ENCODE measurements at regions not wholly inside any gene's neighbourhood (a gene's known extent, or its start where the extent isn't known, plus 50 kb on each side); places are given as distances from the start of the nearest gene placed in this dataset.

DNA sequence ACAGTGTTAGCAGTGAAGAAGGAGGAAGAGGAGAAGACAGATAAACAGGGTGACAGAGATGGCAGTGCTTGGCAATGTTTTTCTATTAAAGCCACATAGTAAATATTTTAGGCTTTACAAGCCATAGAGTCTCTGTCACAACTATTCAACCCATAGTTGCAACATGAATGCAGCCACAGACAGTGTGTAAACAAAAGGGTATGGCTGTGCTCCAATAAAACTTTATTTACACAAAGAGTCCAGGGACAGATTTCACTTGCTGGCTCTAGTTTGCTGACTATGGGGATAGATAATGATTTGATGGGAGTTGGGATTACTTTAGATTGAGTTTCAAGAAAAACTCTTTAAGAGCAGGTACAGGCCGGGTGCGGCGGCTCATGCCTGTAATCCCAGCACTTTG is 224.8 kb upstream of the SEMA6A start:
- Histone ChIP-seq H3K9ac (ENCODE audit: low read length) (no peak overlapping the region), H3K4me3 (ENCODE audit: low read length) (no peak overlapping the region), H3K27ac (ENCODE audit: low read length) (no peak overlapping the region), H3K36me3 (ENCODE audit: control insufficient read depth, low read depth, low read length) (no peaks in the 10 kb centered on the region), H3K27me3 (ENCODE audit: control insufficient read depth, insufficient read depth, low read length) (no peaks in the 10 kb centered on the region), H3K9me3 (ENCODE audit: control insufficient read depth, low read depth, low read length) (no peaks in the 10 kb centered on the region), H3K4me1 (ENCODE audit: control insufficient read depth, low read depth, low read length) (no peaks in the 10 kb centered on the region)

DNA sequence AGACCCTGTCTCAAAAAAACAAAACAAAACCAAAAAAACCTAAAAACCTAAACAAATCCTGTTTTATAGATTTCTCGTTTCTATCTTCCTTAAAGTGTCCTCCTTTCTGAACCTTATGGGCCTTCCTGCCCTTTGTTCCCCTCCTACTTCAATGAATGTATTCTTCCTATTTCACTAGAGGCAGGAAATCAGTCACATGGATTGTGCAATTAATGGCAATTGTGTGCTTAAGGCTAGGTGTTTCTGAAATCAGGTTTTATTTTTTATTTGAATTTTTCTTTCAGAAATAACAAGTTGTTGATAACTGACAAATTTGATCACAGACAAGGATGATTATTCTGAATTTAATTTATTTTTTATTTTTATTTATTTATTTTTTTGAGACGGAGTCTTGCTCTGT is 220.6 kb upstream of the SEMA6A start:
- Histone ChIP-seq H3K9ac (ENCODE audit: low read length) (no peak overlapping the region), H3K27ac (ENCODE audit: low read length) (no peak overlapping the region), H3K27me3 (ENCODE audit: control insufficient read depth, insufficient read depth, low read length) (no peaks in the 10 kb centered on the region), H3K9me3 (ENCODE audit: control insufficient read depth, low read depth, low read length) (no peaks in the 10 kb centered on the region), H3K4me3 (ENCODE audit: low read length) (no peak overlapping the region), H3K4me1 (ENCODE audit: control insufficient read depth, low read depth, low read length) (no peaks in the 10 kb centered on the region), H3K36me3 (ENCODE audit: control insufficient read depth, low read depth, low read length) (no peaks in the 10 kb centered on the region)

DNA sequence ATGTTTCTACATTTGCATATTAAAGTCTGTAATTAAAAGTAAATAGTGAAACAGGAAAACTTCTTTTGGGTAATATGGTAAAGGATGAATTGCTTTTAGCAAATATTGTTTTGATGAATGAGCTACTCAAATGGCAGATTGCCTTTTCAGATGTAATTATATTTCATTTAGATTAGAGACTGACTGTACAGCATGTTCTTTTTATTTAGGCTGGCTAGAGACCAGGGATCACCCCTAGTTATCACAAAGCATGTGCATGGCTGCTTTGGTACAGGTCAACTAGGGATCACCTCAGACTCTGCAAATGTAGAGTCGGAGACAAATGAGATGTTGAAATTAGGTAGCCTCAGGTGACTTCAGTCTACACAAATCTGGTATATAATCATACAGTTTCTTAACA is 214.9 kb upstream of the SEMA6A start:
- Histone ChIP-seq H3K9ac (ENCODE audit: low read length) (no peak overlapping the region), H3K27me3 (ENCODE audit: control insufficient read depth, insufficient read depth, low read length) (no peaks in the 10 kb centered on the region), H3K27ac (ENCODE audit: low read length) (no peak overlapping the region), H3K4me3 (ENCODE audit: low read length) (no peak overlapping the region), H3K4me1 (ENCODE audit: control insufficient read depth, low read depth, low read length) (no peaks in the 10 kb centered on the region), H3K36me3 (ENCODE audit: control insufficient read depth, low read depth, low read length) (no peaks in the 10 kb centered on the region), H3K9me3 (ENCODE audit: control insufficient read depth, low read depth, low read length) (no peaks in the 10 kb centered on the region)

DNA sequence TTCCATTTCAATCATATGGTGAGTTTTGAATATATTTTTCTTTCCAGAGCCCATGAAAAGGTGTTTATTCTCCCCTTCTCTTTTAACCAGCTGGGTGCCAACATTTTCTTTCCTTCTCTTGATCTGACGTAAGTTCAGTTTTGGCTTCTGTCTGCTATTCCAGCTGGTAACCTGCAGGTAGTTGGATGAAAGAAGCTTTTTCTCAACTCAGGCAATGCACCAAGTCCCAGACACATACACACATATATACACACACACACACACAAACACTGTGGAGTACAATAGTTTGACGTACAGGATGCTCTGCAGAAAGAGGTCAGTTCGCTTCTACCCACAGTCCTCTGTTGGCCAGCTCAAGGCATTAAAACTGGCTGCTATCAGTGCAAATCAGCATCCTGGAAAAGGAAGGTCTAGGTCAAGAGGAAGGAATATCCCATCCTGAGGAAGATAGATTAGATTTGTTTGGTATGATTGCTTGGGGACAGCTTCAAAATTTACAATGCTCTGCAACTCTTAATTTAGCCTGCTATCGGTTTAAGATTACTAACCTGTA is 214.3 kb upstream of the SEMA6A start:
- Histone ChIP-seq H3K9me3 (ENCODE audit: control insufficient read depth, low read depth, low read length) (no peaks in the 10 kb centered on the region), H3K27ac (ENCODE audit: low read length) (no peak overlapping the region), H3K27me3 (ENCODE audit: control insufficient read depth, insufficient read depth, low read length) (no peaks in the 10 kb centered on the region), H3K4me3 (ENCODE audit: low read length) (no peak overlapping the region), H3K4me1 (ENCODE audit: control insufficient read depth, low read depth, low read length) (no peaks in the 10 kb centered on the region), H3K36me3 (ENCODE audit: control insufficient read depth, low read depth, low read length) (no peaks in the 10 kb centered on the region), H3K9ac (ENCODE audit: low read length) (no peak overlapping the region)

- Histone ChIP-seq H3K27me3 (ENCODE audit: control insufficient read depth, insufficient read depth, low read length) (no peaks in the 10 kb centered on the region), H3K9ac (ENCODE audit: low read length) (no peak overlapping the region), H3K4me3 (ENCODE audit: low read length) (no peak overlapping the region)
These were observed 212.9 kb upstream of the SEMA6A start for GRCh38 chr5:116787570-116787969.

DNA sequence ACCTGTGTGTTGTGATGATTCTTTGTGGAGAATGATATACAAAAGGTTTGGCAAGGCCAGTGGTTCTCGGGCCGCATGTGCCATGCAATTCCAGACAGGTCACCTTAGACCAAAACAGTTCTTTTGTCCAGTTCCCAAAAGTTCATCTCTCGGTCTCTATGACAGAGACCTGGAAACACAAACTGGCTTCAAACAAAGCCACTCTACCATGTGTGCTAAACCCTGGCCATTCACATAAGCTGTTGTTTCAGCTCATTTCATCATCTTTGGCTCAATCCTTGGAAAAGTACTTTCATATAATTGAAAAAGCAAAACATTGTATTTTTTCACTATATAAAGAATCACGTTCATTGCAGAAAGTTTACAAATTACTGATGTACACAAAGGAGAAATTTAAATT is 210.5 kb upstream of the SEMA6A start:
- Histone ChIP-seq H3K4me1 (ENCODE audit: control insufficient read depth, low read depth, low read length) (no peaks in the 10 kb centered on the region), H3K27ac (ENCODE audit: low read length) (no peak overlapping the region), H3K4me3 (ENCODE audit: low read length) (no peak overlapping the region), H3K27me3 (ENCODE audit: control insufficient read depth, insufficient read depth, low read length) (no peaks in the 10 kb centered on the region), H3K9me3 (ENCODE audit: control insufficient read depth, low read depth, low read length) (no peaks in the 10 kb centered on the region), H3K36me3 (ENCODE audit: control insufficient read depth, low read depth, low read length) (no peaks in the 10 kb centered on the region), H3K9ac (ENCODE audit: low read length) (no peak overlapping the region)

More at GRCh38 chr5:116787570-116787969, 212.9 kb upstream of the SEMA6A start:
- no peaks in the 10 kb centered on the region for H3K4me1 ChIP-seq (ENCODE audit: control insufficient read depth, low read depth, low read length)
- H3K36me3 ChIP-seq (ENCODE audit: control insufficient read depth, low read depth, low read length): no peaks in the 10 kb centered on the region
- H3K9me3 ChIP-seq (ENCODE audit: control insufficient read depth, low read depth, low read length): no peaks in the 10 kb centered on the region
- no peak overlapping the region for H3K27ac ChIP-seq (ENCODE audit: low read length)

DNA sequence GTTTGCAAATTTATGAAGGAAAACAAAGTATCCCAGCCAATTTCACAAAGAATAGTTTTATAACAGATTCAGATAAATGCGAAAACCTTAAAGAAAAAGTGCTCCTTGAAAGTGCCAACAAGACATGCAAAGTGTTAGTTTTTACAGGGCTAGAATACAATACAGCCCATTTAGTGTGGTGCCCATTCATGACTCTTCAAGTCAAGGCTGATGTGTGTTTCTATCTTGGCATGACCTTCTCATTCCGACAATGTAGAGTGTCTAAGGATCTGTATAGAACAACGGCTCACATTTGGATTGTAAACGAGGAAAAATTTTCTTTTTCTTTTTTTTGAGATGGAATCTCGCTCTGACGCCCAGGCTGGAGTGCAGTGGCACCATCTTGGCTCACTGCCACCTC is 205.2 kb upstream of the SEMA6A start:
- Histone ChIP-seq H3K9me3 (ENCODE audit: control insufficient read depth, low read depth, low read length) (no peaks in the 10 kb centered on the region), H3K27ac (ENCODE audit: low read length) (no peak overlapping the region), H3K4me3 (ENCODE audit: low read length) (no peak overlapping the region), H3K36me3 (ENCODE audit: control insufficient read depth, low read depth, low read length) (no peaks in the 10 kb centered on the region), H3K27me3 (ENCODE audit: control insufficient read depth, insufficient read depth, low read length) (no peaks in the 10 kb centered on the region), H3K4me1 (ENCODE audit: control insufficient read depth, low read depth, low read length) (peaks cover 23% of the 10 kb centered on the region), H3K9ac (ENCODE audit: low read length) (no peak overlapping the region)

DNA sequence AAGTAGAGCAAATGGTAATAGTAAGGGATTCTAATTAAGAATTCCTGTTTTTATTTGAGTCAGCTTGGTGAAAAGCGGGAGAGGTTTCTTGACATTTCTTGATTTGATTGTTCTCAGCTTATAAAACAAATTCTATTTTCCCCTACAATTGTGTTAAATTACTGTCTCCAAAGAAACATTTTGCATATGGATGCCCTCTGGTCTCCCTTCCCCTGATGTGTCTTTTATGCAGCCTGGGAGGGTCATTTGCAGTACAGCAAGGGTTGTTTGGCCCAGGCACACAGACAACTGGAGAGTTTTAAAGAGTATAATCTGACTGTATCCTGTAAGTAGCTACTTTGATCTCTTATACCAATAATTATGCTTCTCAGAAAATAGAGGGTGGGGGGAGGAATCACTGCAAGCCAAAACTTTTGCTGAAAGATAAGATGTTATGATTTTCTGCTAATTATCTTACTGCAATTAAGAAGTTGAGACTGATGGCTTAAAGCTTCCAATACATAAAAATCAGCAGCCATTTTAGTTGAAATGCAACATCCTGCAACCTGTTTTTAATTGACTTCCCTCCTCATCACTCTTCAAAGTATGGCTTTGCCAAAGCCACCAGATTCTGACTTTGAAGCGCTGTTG is 204.1 kb upstream of the SEMA6A start:
- Histone ChIP-seq H3K9me3 (ENCODE audit: control insufficient read depth, low read depth, low read length) (no peaks in the 10 kb centered on the region), H3K4me3 (ENCODE audit: low read length) (peak overlapping the region; percentile 1), H3K9ac (ENCODE audit: low read length) (peak overlapping the region; percentile 5), H3K27me3 (ENCODE audit: control insufficient read depth, insufficient read depth, low read length) (no peaks in the 10 kb centered on the region), H3K4me1 (ENCODE audit: control insufficient read depth, low read depth, low read length) (peaks cover 34% of the 10 kb centered on the region), H3K27ac (ENCODE audit: low read length) (no peak overlapping the region), H3K36me3 (ENCODE audit: control insufficient read depth, low read depth, low read length) (no peaks in the 10 kb centered on the region)

DNA sequence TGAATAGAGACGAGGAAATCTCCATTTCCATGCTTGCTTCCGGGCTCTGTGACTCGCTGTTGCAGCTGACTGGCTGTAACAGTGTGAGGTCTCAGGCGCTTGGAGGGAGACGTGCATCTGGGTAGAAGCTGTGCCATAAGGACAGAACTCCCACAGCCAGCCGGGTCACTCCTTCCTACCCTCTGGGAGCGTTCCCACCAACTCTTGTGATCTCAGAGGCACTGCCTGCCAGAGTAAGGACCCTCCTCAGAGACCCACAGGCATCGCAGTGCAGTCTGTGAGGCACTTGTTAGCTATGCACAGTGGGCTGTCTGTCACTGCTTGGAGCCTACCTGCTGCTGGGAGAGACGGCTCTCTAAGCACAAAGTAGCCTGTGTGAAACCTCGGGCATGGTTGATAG is 203.4 kb upstream of the SEMA6A start:
- H3K9ac ChIP-seq (ENCODE audit: low read length): no peak overlapping the region
- no peaks in the 10 kb centered on the region for H3K27me3 ChIP-seq (ENCODE audit: control insufficient read depth, insufficient read depth, low read length)
- H3K9me3 ChIP-seq (ENCODE audit: control insufficient read depth, low read depth, low read length): no peaks in the 10 kb centered on the region
- H3K36me3 ChIP-seq (ENCODE audit: control insufficient read depth, low read depth, low read length): no peaks in the 10 kb centered on the region
- peaks cover 41% of the 10 kb centered on the region for H3K4me1 ChIP-seq (ENCODE audit: control insufficient read depth, low read depth, low read length)
- peak overlapping the region; percentile 1 for H3K4me3 ChIP-seq (ENCODE audit: low read length)
- H3K27ac ChIP-seq (ENCODE audit: low read length): no peak overlapping the region

GRCh38 chr5:116773926-116774325 is 199.3 kb upstream of the SEMA6A start:
- H3K4me1 ChIP-seq (ENCODE audit: control insufficient read depth, low read depth, low read length): peaks cover 62% of the 10 kb centered on the region
- H3K27ac ChIP-seq (ENCODE audit: low read length): peak overlapping the region; percentile 70
- no peak overlapping the region for H3K9ac ChIP-seq (ENCODE audit: low read length)
- H3K27me3 ChIP-seq (ENCODE audit: control insufficient read depth, insufficient read depth, low read length): peaks cover 7% of the 10 kb centered on the region
- H3K9me3 ChIP-seq (ENCODE audit: control insufficient read depth, low read depth, low read length): no peaks in the 10 kb centered on the region
- no peaks in the 10 kb centered on the region for H3K36me3 ChIP-seq (ENCODE audit: control insufficient read depth, low read depth, low read length)
- H3K4me3 ChIP-seq (ENCODE audit: low read length): no peak overlapping the region

DNA sequence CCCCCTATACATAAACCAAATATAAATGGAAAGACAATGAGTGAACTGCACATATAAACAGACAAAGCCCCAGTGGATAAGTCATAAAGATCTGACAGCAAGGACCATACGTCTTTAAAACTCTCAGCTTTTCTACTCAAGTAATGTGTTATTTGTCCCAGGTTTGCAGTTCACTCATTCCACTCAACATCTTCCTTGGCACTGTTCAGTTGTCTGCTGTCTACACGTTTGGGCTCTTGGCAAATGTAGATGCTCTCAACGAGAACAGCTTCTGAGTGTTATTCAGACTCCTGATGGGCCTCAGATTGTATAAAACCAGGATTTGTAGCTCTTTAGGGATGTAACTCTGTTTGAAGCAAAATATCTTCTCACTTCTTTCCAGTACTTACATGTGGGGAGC is 198.2 kb upstream of the SEMA6A start:
- Histone ChIP-seq H3K27ac (ENCODE audit: low read length) (peak overlapping the region; percentile 70), H3K4me3 (ENCODE audit: low read length) (no peak overlapping the region), H3K9ac (ENCODE audit: low read length) (no peak overlapping the region), H3K9me3 (ENCODE audit: control insufficient read depth, low read depth, low read length) (no peaks in the 10 kb centered on the region), H3K27me3 (ENCODE audit: control insufficient read depth, insufficient read depth, low read length) (peaks cover 7% of the 10 kb centered on the region), H3K4me1 (ENCODE audit: control insufficient read depth, low read depth, low read length) (peaks cover 51% of the 10 kb centered on the region), H3K36me3 (ENCODE audit: control insufficient read depth, low read depth, low read length) (no peaks in the 10 kb centered on the region)

GRCh38 chr5:116772152-116772501 is 197.5 kb upstream of the SEMA6A start:
- peaks cover 47% of the 10 kb centered on the region for H3K4me1 ChIP-seq (ENCODE audit: control insufficient read depth, low read depth, low read length)
- no peak overlapping the region for H3K4me3 ChIP-seq (ENCODE audit: low read length)
- no peaks in the 10 kb centered on the region for H3K9me3 ChIP-seq (ENCODE audit: control insufficient read depth, low read depth, low read length)
- no peaks in the 10 kb centered on the region for H3K36me3 ChIP-seq (ENCODE audit: control insufficient read depth, low read depth, low read length)
- H3K9ac ChIP-seq (ENCODE audit: low read length): no peak overlapping the region
- H3K27me3 ChIP-seq (ENCODE audit: control insufficient read depth, insufficient read depth, low read length): peaks cover 7% of the 10 kb centered on the region
- no peak overlapping the region for H3K27ac ChIP-seq (ENCODE audit: low read length)
